ENCODE measurements at regions not wholly inside any gene's neighbourhood (a gene's known extent, or its start where the extent isn't known, plus 50 kb on each side); places are given as distances from the start of the nearest gene placed in this dataset.

GRCh38 chr2:8355102-8355859 is 326.6 kb upstream of the ID2 start (continued):
- TF ChIP-seq ZNF26 (tag by site-specific recombination; IDR thresholded peaks at IDR 0.05) = no peak
- no peak for TF ChIP-seq ZNF670 (tag by site-specific recombination; IDR thresholded peaks at IDR 0.05; ENCODE audit: low read depth)

- Histone ChIP-seq H3K27ac (ENCODE audit: extremely low read depth, low read depth, low read length) (no peak overlapping the region), H3K4me3 (ENCODE audit: low read depth, low read length) (no peak overlapping the region), H3K4me1 (ENCODE audit: control insufficient read depth, insufficient read depth, low read length) (no peaks in the 10 kb centered on the region), H3K9me3 (ENCODE audit: control insufficient read depth, insufficient read depth, low read depth, low read length) (no peaks in the 10 kb centered on the region), H3K36me3 (ENCODE audit: control insufficient read depth in 2 of 2, insufficient read depth in 1 of 2, low read length in 2 of 2) (no peaks in the 10 kb centered on the region)
- CTCF ChIA-PET = interaction anchor here (0.6 kb wide), 1 partner anchor 113 kb away, joined by 3 read pairs; no protein-coding TSS in a partner anchor
- POLR2A ChIA-PET = no interaction called here
- no peak for TF ChIP-seq ZNF248 (tag by site-specific recombination; IDR thresholded peaks at IDR 0.05)
- TF ChIP-seq ZFP37 (tag by site-specific recombination; IDR thresholded peaks at IDR 0.05) = no peak
- no peak for TF ChIP-seq TCF7L2 (IDR thresholded peaks at IDR 0.05; ENCODE audit: borderline replicate concordance, low read depth, low read length)
- TF ChIP-seq SALL2 (tag by site-specific recombination; IDR thresholded peaks at IDR 0.05; ENCODE audit: borderline replicate concordance) = no peak
- TF ChIP-seq ZNF707 (tag by site-specific recombination; IDR thresholded peaks at IDR 0.05) = no peak
- no peak for TF ChIP-seq ZNF26 (tag by site-specific recombination; IDR thresholded peaks at IDR 0.05)
- TF ChIP-seq MZF1 (tag by site-specific recombination; IDR thresholded peaks at IDR 0.05; ENCODE audit: borderline replicate concordance) = no peak
- TF ChIP-seq ZNF692 (tag by site-specific recombination; IDR thresholded peaks at IDR 0.05) = no peak
- no peak for TF ChIP-seq ZSCAN23 (tag by site-specific recombination; IDR thresholded peaks at IDR 0.05)
- TF ChIP-seq ZBTB49 (tag by site-specific recombination; IDR thresholded peaks at IDR 0.05; ENCODE audit: low read depth) = no peak
These were observed 323.9 kb upstream of the ID2 start for GRCh38 chr2:8357738-8358518.

GRCh38 chr2:8361930-8362329 is 319.9 kb upstream of the ID2 start:
- POLR2A ChIA-PET = no interaction called here

More at GRCh38 chr2:8361930-8362329, 319.9 kb upstream of the ID2 start:
- Histone ChIP-seq H3K4me1 (ENCODE audit: control insufficient read depth, insufficient read depth, low read length) (no peaks in the 10 kb centered on the region), H3K36me3 (ENCODE audit: control insufficient read depth in 2 of 2, insufficient read depth in 1 of 2, low read length in 2 of 2) (no peaks in the 10 kb centered on the region), H3K4me3 (ENCODE audit: low read depth, low read length) (no peak overlapping the region), H3K9me3 (ENCODE audit: control insufficient read depth, insufficient read depth, low read depth, low read length) (no peaks in the 10 kb centered on the region), H3K27ac (ENCODE audit: extremely low read depth, low read depth, low read length) (no peak overlapping the region)
- CTCF ChIA-PET = no interaction called here
- no peak for TF ChIP-seq ZNF785 (tag by site-specific recombination; IDR thresholded peaks at IDR 0.05)
- TF ChIP-seq ZNF548 (tag by site-specific recombination; IDR thresholded peaks at IDR 0.05) = no peak
- no peak for TF ChIP-seq ZFP3 (tag by site-specific recombination; IDR thresholded peaks at IDR 0.05; ENCODE audit: low read depth)
- no peak for TF ChIP-seq TCF7L2 (IDR thresholded peaks at IDR 0.05; ENCODE audit: borderline replicate concordance, low read depth, low read length)
- TF ChIP-seq ZNF280D (tag by site-specific recombination; IDR thresholded peaks at IDR 0.05) = no peak
- no peak for TF ChIP-seq MEIS1 (CRISPR knock-in tag; IDR thresholded peaks at IDR 0.05; ENCODE audit: borderline replicate concordance)
- TF ChIP-seq ZNF169 (tag by site-specific recombination; IDR thresholded peaks at IDR 0.05) = no peak
